Mucosa of descending colon (tissue), 3 donors: ENCODE measurements at regions not wholly inside any gene's neighbourhood (a gene's known extent, or its start where the extent isn't known, plus 50 kb on each side); places are given as distances from the start of the nearest gene placed in this dataset.

Source experiments
- ATAC-seq: fragments of 200-7000 bp; cut with Tn5 transposase; one replicate; pipeline ENCODE4 v1.9.1; 2020; ENCODE audit warnings: mild to moderate bottlenecking, moderate library complexity
- DNase-seq, 3 donors: peaks; one replicate each; pipeline ENCODE4 v3.0.0-alpha.2; 2020
- H3K36me3 ChIP-seq: fragments of 200-600 bp; one replicate; pipeline ENCODE4 v1.8.0; 2021; ENCODE audit warnings: low read depth, mild to moderate bottlenecking
- H3K4me1 ChIP-seq: fragments of 200-600 bp; one replicate; pipeline ENCODE4 v1.8.0; 2021; ENCODE audit warnings: low read depth, mild to moderate bottlenecking
- H3K4me3 ChIP-seq: fragments of 200-600 bp; one replicate; pipeline ENCODE4 v1.8.0; 2021; ENCODE audit warnings: mild to moderate bottlenecking
- H3K9me3 ChIP-seq: fragments of 200-600 bp; one replicate; pipeline ENCODE4 v1.8.0; 2021; ENCODE audit warnings: mild to moderate bottlenecking
- intact Hi-C, 2 donors: fragments of 100-400 bp; cut with DNase I in 1 of 2; cut with micrococcal nuclease in 1 of 2; formaldehyde crosslinking; loops; one replicate each; pipeline versions ENCODE4 v1.11.0 to v1.11.1; 2022; cut with DNase I, micrococcal nuclease
- TF ChIP-seq, protein P1 (sequence below): fragments of 200-600 bp; IDR thresholded peaks from one replicate; pipeline ENCODE4 v1.8.0; 2022; ENCODE audit warnings: antibody characterized with exemption, mild to moderate bottlenecking
- donor health status: DM: no; HTN: no; CAD: no; lungs with moderate emphysema.
- donor health status: DM: no; HTN: no; CAD: no.
- donor health status: DM: no; HTN: yes; CAD: no.

DNA sequence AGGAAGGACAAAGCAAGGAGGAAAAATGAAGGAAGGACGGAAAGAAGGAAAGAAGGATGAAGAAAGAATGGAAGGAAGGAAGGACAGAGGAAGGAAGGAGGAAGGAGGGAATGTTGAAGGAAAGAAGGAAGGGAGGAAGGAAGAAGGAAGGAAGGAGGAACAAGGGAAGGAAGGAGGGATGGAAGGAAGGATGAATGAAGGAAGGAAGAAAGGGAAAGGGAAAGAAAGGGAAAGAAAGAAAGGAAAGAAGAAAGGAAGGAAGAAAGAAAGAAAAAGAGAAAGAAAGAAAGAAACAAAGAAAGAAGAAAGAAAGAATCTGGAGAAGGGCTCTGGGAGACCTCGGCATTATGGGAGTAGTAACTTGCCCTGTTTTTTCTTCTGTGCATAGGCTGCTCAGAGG, 70.8 kb upstream of the SHISA3 start:
- intact Hi-C loops, result no loop called here

DNA sequence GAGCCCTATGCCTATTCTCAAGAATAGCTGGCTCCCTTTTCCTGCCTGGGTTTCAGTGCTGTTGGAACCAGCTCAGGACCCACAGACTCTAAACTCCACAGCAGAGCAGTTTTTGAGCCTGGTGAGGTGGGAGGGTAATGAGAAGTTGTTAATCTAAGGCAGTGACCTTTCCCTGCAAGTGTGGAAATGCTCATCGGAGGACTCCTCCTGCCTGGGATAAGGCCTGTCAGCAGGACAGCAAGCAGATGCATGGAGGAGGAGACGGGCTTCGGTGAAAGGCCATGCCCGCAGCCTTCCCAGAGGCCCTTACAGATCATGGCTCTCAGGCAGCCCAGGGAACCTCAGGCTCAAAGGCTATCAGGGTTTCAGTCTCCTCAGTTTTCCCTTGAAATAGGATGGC, 70.0 kb upstream of the SHISA3 start:
- DNase-seq (no peak), ATAC-seq (no peak)
- H3K4me3 ChIP-seq, result no peak overlapping the region
- intact Hi-C loops, result no loop called here
- H3K9me3 ChIP-seq, result no peaks in the 10 kb centered on the region
- TF ChIP-seq, protein P1, sequence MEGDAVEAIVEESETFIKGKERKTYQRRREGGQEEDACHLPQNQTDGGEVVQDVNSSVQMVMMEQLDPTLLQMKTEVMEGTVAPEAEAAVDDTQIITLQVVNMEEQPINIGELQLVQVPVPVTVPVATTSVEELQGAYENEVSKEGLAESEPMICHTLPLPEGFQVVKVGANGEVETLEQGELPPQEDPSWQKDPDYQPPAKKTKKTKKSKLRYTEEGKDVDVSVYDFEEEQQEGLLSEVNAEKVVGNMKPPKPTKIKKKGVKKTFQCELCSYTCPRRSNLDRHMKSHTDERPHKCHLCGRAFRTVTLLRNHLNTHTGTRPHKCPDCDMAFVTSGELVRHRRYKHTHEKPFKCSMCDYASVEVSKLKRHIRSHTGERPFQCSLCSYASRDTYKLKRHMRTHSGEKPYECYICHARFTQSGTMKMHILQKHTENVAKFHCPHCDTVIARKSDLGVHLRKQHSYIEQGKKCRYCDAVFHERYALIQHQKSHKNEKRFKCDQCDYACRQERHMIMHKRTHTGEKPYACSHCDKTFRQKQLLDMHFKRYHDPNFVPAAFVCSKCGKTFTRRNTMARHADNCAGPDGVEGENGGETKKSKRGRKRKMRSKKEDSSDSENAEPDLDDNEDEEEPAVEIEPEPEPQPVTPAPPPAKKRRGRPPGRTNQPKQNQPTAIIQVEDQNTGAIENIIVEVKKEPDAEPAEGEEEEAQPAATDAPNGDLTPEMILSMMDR, result no peak
- H3K36me3 ChIP-seq, result no peaks in the 10 kb centered on the region
- no peaks in the 10 kb centered on the region for H3K4me1 ChIP-seq

More for the DNA sequence above, 70.8 kb upstream of the SHISA3 start:
- ATAC-seq, result no peak
- Histone ChIP-seq H3K9me3 (no peaks in the 10 kb centered on the region), H3K36me3 (no peaks in the 10 kb centered on the region), H3K4me3 (no peak overlapping the region), H3K4me1 (no peaks in the 10 kb centered on the region)
- no peak for DNase-seq
- TF ChIP-seq, protein P1, result no peak

GRCh38 chr4:42328978-42329377, 68.3 kb upstream of the SHISA3 start:
- Histone ChIP-seq H3K36me3 (no peaks in the 10 kb centered on the region), H3K9me3 (no peaks in the 10 kb centered on the region), H3K4me3 (no peak overlapping the region), H3K4me1 (no peaks in the 10 kb centered on the region)
- ATAC-seq (peak; percentile 74), DNase-seq (no peak)
- intact Hi-C loops, result no loop called here
- TF ChIP-seq, protein P1, result no peak

- Histone ChIP-seq H3K36me3 (no peaks in the 10 kb centered on the region), H3K9me3 (no peaks in the 10 kb centered on the region), H3K4me1 (no peaks in the 10 kb centered on the region), H3K4me3 (no peak overlapping the region)
- DNase-seq (no peak), ATAC-seq (peak; percentile 8)
- TF ChIP-seq, protein P1, result no peak
- intact Hi-C loops, result no loop called here
Measured at GRCh38 chr4:42329421-42329820, 67.9 kb upstream of the SHISA3 start.

DNA sequence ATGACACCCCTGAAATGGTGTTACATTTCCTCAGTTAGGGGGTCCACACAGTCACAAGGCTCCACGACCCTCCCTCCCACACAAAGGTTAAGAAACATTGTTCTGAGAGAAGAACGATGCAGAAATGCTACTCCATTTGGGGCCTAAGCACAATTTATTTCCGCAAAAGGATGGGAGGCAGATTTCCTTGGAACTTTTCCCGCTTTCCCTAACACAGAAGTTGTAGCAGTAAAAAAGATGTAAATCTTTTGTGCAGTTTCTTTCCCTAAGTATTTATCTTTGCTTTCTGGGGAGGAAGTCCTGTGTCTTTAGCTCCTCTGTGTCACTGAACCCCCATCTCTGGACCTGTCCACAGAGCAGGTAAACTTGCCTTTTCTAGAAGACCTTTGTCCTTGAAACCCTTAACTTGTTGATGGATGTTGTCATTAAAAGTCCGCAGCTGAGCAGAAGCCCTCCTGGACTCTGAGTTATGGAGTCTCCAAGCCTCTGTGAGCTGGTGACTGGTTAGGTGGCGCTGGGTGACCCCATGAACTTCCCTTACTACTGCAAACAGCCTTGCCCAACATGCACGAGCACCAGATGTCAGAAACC, 67.2 kb upstream of the SHISA3 start:
- Histone ChIP-seq H3K4me1 (no peaks in the 10 kb centered on the region), H3K4me3 (no peak overlapping the region), H3K9me3 (no peaks in the 10 kb centered on the region), H3K36me3 (no peaks in the 10 kb centered on the region)
- TF ChIP-seq, protein P1, result no peak
- intact Hi-C loops, result no loop called here
- ATAC-seq (no peak), DNase-seq (no peak)

DNA sequence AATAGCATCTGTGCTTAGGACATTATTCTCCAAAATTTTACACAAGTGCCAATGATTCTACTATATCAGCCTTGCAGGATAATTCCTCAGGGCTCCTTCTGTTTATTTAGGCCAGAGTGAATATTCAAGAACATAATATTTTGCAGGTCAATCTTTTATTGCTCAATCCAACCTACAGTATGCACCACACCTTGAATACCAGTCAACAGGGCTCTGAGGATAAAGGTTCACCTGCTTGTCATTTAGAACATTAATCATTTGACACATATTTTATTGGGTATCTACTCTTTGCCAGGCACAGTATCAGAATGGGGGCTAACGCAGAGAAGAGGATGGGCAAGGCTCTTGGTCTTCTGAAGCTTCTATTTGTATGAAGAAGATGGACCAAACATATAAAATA, 66.2 kb upstream of the SHISA3 start:
- no peaks in the 10 kb centered on the region for H3K9me3 ChIP-seq
- no peaks in the 10 kb centered on the region for H3K36me3 ChIP-seq
- DNase-seq, result no peak
- peak; percentile 57 for ATAC-seq
- no peak overlapping the region for H3K4me3 ChIP-seq
- intact Hi-C loops, result no loop called here
- H3K4me1 ChIP-seq, result no peaks in the 10 kb centered on the region
- TF ChIP-seq, protein P1, result no peak
